Keratinocyte (primary cell): ENCODE measurements at regions not wholly inside any gene's neighbourhood (a gene's known extent, or its start where the extent isn't known, plus 50 kb on each side); places are given as distances from the start of the nearest gene placed in this dataset.

ENCODE experiments used
- DNase-seq: peaks from one replicate; pipeline ENCODE4 v3.0.0-alpha.2; 2011; ENCODE audit warnings: low read depth, missing footprints, low spot score
- FAIRE-seq: peaks from 2 replicates; lab custom pipeline; 2011; peaks lifted over from hg19 to GRCh38; lab: Jason Lieb, UNC
- H2AFZ ChIP-seq: 2 replicates; pipeline ENCODE4 v1.6.0; 2012; ENCODE audit warnings: low read length, control low read depth, inconsistent platforms; ENCODE audit not compliant: control insufficient read depth
- H3K27ac ChIP-seq: 2 replicates; pipeline ENCODE4 v1.5.1; 2011; ENCODE audit warnings: low read length; ENCODE audit not compliant: control insufficient read depth, insufficient read depth
- H3K27me3 ChIP-seq: 3 replicates; pipeline ENCODE4 v1.6.0; 2011; ENCODE audit warnings: low read length; ENCODE audit not compliant: control insufficient read depth, insufficient read depth; ENCODE audit errors: extremely low read depth
- H3K36me3 ChIP-seq, 2 experiments: 2 replicates in 1 of 2; 3 replicates in 1 of 2; pipeline ENCODE4 v1.5.1; 2011; ENCODE audit warnings: low read length in 2 of 2, mild to moderate bottlenecking in 1 of 2; ENCODE audit not compliant: control insufficient read depth in 2 of 2, insufficient read depth in 2 of 2; ENCODE audit errors: extremely low read depth in 1 of 2
- H3K4me1 ChIP-seq: 3 replicates; pipeline ENCODE4 v1.5.1; 2011; ENCODE audit warnings: low read length; ENCODE audit not compliant: control insufficient read depth, insufficient read depth; ENCODE audit errors: extremely low read depth
- H3K4me2 ChIP-seq: 3 replicates; pipeline ENCODE4 v1.6.0; 2011; ENCODE audit warnings: low read depth, low read length; ENCODE audit not compliant: control insufficient read depth, insufficient read depth; ENCODE audit errors: extremely low read depth
- H3K4me3 ChIP-seq, 3 experiments: fragments of 200-600 bp in 1 of 3; sonication (generic) in 1 of 3; 2 replicates in 2 of 3; 3 replicates in 1 of 3; pipeline ENCODE4 v1.5.1; 2011 to 2016; ENCODE audit warnings: low read length in 3 of 3, mild to moderate bottlenecking in 3 of 3, control low read depth in 2 of 3, inconsistent platforms in 1 of 3, low read depth in 1 of 3, mixed read lengths in 1 of 3, mixed run types in 1 of 3, moderate library complexity in 1 of 3; ENCODE audit not compliant: control insufficient read depth in 2 of 3, insufficient read depth in 2 of 3; ENCODE audit errors: extremely low read depth in 1 of 3
- H3K79me2 ChIP-seq: 2 replicates; pipeline ENCODE4 v1.6.0; 2012; ENCODE audit warnings: low read length; ENCODE audit not compliant: control insufficient read depth, insufficient read depth
- H3K9ac ChIP-seq: 3 replicates; pipeline ENCODE4 v1.6.0; 2011; ENCODE audit warnings: low read length; ENCODE audit not compliant: control insufficient read depth, insufficient read depth; ENCODE audit errors: extremely low read depth
- H3K9me1 ChIP-seq: 3 replicates; pipeline ENCODE4 v1.6.0; 2011; ENCODE audit warnings: low read length; ENCODE audit not compliant: control insufficient read depth, insufficient read depth; ENCODE audit errors: extremely low read depth
- H3K9me3 ChIP-seq: 2 replicates; pipeline ENCODE4 v1.5.1; 2012; ENCODE audit warnings: low read depth, low read length; ENCODE audit not compliant: control insufficient read depth
- H4K20me1 ChIP-seq: 3 replicates; pipeline ENCODE4 v1.6.0; 2011; ENCODE audit warnings: low read length; ENCODE audit not compliant: control insufficient read depth, insufficient read depth; ENCODE audit errors: extremely low read depth
- EZH2 ChIP-seq: IDR thresholded peaks from one replicate; pipeline ENCODE4 v1.6.1; 2012; ENCODE audit warnings: inconsistent platforms, mild to moderate bottlenecking, low read length, moderate library complexity
- dilution Hi-C: fragments of 300-500 bp; cut with MboI; formaldehyde crosslinking; loops from one replicate; pipeline ENCODE4 v1.7.0; 2020; ENCODE audit warnings: low sequenced_read_pairs; ENCODE audit not compliant: extremely low pct_ligation_motif_present
- TF ChIP-seq, protein P1 (sequence below), 3 experiments: IDR thresholded peaks in 1 of 3; conservative IDR thresholded peaks in 1 of 3; optimal IDR thresholded peaks in 1 of 3; 2 replicates in 2 of 3; 3 replicates in 1 of 3; pipeline versions ENCODE3 to v1.5.1; 2011; ENCODE audit warnings: low read length in 3 of 3, mild to moderate bottlenecking in 3 of 3, moderate library complexity in 2 of 3, control low read depth in 1 of 3, inconsistent platforms in 1 of 3; ENCODE audit not compliant: insufficient read depth in 2 of 3; ENCODE audit errors: extremely low read depth in 1 of 3

DNA sequence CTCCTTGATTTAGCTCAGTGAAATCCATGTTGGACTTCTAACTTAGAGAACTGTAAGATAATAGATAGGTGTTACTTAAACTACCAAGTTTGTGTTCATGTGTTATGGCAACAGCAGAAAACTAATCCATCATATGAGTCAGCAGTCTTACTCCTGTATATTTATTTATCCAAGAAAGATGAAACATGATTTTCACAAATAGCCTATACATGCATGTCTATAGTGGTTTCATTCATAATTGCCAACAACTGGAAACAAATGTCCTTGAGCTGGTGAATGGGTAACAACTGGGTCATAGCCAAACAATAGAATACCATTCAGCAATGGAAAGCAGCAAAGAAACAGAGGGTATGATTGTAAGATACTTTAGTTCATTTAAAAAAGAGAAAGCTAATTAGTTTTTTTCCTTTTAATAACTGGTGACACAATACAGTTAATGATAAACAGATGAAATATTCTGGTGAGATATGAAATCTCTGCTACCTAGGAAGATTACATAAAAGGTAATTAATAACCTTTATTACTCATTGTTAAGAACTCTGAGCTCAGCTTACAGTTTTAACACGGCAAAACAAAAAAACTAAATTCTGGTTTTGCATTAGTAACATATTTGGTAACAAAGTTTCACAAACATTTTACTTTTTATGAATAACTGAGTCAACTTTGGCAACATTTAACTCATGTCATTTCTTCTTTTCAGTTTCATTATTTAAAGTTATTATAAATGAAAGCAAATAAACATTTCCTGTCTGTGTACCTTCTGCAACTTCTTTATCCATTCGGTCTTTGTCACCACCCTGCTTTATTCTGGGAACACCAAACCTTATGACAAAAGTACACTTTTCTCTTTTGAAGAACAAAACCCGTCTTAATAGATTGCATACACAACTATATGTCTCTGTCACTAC lies 181.3 kb downstream of the LIG4 start:
- dilution Hi-C loops: no loop called here
- Histone ChIP-seq H3K9me1 (no peaks in the 10 kb centered on the region), H3K9ac (no peak overlapping the region), H2AFZ (no peak overlapping the region), H3K4me3 (no peak overlapping the region), H3K36me3 (no peaks in the 10 kb centered on the region), H3K79me2 (no peaks in the 10 kb centered on the region), H3K4me1 (no peaks in the 10 kb centered on the region), H4K20me1 (no peaks in the 10 kb centered on the region), H3K27me3 (no peaks in the 10 kb centered on the region), H3K4me2 (no peak overlapping the region), H3K9me3 (no peaks in the 10 kb centered on the region), H3K27ac (no peak overlapping the region)
- FAIRE-seq (no peak), DNase-seq (no peak)
- TF ChIP-seq EZH2: no peak
- TF ChIP-seq, protein P1, sequence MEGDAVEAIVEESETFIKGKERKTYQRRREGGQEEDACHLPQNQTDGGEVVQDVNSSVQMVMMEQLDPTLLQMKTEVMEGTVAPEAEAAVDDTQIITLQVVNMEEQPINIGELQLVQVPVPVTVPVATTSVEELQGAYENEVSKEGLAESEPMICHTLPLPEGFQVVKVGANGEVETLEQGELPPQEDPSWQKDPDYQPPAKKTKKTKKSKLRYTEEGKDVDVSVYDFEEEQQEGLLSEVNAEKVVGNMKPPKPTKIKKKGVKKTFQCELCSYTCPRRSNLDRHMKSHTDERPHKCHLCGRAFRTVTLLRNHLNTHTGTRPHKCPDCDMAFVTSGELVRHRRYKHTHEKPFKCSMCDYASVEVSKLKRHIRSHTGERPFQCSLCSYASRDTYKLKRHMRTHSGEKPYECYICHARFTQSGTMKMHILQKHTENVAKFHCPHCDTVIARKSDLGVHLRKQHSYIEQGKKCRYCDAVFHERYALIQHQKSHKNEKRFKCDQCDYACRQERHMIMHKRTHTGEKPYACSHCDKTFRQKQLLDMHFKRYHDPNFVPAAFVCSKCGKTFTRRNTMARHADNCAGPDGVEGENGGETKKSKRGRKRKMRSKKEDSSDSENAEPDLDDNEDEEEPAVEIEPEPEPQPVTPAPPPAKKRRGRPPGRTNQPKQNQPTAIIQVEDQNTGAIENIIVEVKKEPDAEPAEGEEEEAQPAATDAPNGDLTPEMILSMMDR (optimal IDR thresholded peaks at IDR 0.05 in 1 of 3, IDR thresholded peaks at IDR 0.05 in 1 of 3, conservative IDR thresholded peaks at IDR 0.05 in 1 of 3; ENCODE audit: extremely low read depth in 1 of 3, insufficient read depth in 2 of 3, low read length in 3 of 3): no peak

DNA sequence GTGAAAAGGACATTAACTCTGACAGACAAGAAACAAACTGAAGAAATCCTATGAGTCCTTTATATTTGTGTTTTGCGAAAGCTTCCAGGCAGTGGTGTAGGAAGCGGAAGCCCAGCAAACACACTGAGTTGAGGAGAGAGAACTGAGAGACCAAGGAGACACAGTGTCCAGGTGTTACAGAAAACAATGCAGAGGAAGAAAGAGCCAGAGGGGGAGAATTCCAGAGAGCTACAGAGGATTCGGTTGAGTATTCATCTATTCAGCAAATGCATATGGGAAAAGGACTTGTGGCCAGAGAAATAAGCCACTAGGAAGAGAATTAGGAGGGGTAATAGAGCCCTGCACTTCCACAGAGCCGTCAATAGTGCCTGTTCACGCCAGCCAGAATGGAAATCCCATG lies 183.5 kb downstream of the LIG4 start:
- H3K4me1 ChIP-seq: no peaks in the 10 kb centered on the region
- TF ChIP-seq, protein P1 (optimal IDR thresholded peaks at IDR 0.05 in 1 of 3, IDR thresholded peaks at IDR 0.05 in 1 of 3, conservative IDR thresholded peaks at IDR 0.05 in 1 of 3; ENCODE audit: extremely low read depth in 1 of 3, insufficient read depth in 2 of 3, low read length in 3 of 3): no peak
- no peak for TF ChIP-seq EZH2
- no peaks in the 10 kb centered on the region for H3K79me2 ChIP-seq
- no peak overlapping the region for H2AFZ ChIP-seq
- no peaks in the 10 kb centered on the region for H4K20me1 ChIP-seq
- H3K36me3 ChIP-seq: no peaks in the 10 kb centered on the region
- no peaks in the 10 kb centered on the region for H3K27me3 ChIP-seq
- no peak overlapping the region for H3K4me3 ChIP-seq
- H3K9ac ChIP-seq: no peak overlapping the region
- no peaks in the 10 kb centered on the region for H3K9me1 ChIP-seq
- no peak for DNase-seq
- no peak for FAIRE-seq
- H3K27ac ChIP-seq: no peak overlapping the region
- no peak overlapping the region for H3K4me2 ChIP-seq
- no peaks in the 10 kb centered on the region for H3K9me3 ChIP-seq
- dilution Hi-C loops: no loop called here
